Panc1 (cell line): ENCODE measurements at regions not wholly inside any gene's neighbourhood (a gene's known extent, or its start where the extent isn't known, plus 50 kb on each side); places are given as distances from the start of the nearest gene placed in this dataset.
"Not testable (repeated sequence)": the region's sequence is repeated elsewhere in the genome, so short reads cannot be mapped to it uniquely, and the experiment has no call there.

Experiments used
- ATAC-seq: fragments of 200-7000 bp; cut with Tn5 transposase; 2 replicates; pipeline ENCODE4 v1.9.1; 2020; ENCODE audit warnings: mild to moderate bottlenecking, moderate library complexity
- BruUV-seq: library from RNA; stranded (reverse); fragments of 400-500 nt; replicated peaks from 2 replicates; lab custom pipeline; 2021; lab: Mats Ljungman, UMichigan
- CTCF ChIA-PET: fragments of 300-600 bp; sonication (Branson Sonifier 250); formaldehyde crosslinking; loops from one replicate; lab custom pipeline; 2022; ENCODE audit warnings: antibody characterized with exemption; lab: Charles Lee
- POLR2A ChIA-PET: fragments of 300-600 bp; sonication (Branson Sonifier 250); formaldehyde crosslinking; loops from one replicate; lab custom pipeline; 2022; ENCODE audit warnings: antibody characterized with exemption; lab: Charles Lee
- DNase-seq: peaks from one replicate; pipeline ENCODE4 v3.0.0-alpha.2; 2010; ENCODE audit warnings: low read depth, low spot score
- H3K27ac ChIP-seq: 2 replicates; pipeline ENCODE4 v1.5.1; 2011; ENCODE audit warnings: mild to moderate bottlenecking, low read length, inconsistent platforms
- H3K27me3 ChIP-seq: fragments of 200-500 bp; sonication (Bioruptor generic); 2 replicates; pipeline ENCODE4 v1.6.0; 2014; ENCODE audit warnings: low read length, inconsistent platforms; ENCODE audit not compliant: control insufficient read depth, insufficient read depth
- H3K36me3 ChIP-seq: fragments of 200-500 bp; sonication (Bioruptor generic); 2 replicates; pipeline ENCODE4 v1.5.1; 2014; ENCODE audit warnings: inconsistent platforms, mild to moderate bottlenecking, low read length, moderate library complexity; ENCODE audit not compliant: control insufficient read depth, insufficient read depth
- H3K4me1 ChIP-seq: 2 replicates; pipeline ENCODE4 v1.5.1; 2011; ENCODE audit warnings: inconsistent platforms, mild to moderate bottlenecking, low read length, moderate library complexity; ENCODE audit not compliant: control insufficient read depth, insufficient read depth
- H3K4me3 ChIP-seq, 2 experiments: 2 replicates each; pipeline ENCODE4 v1.5.1; 2011 to 2012; ENCODE audit warnings: low read depth in 2 of 2, low read length in 2 of 2, mild to moderate bottlenecking in 2 of 2, inconsistent platforms in 1 of 2, moderate library complexity in 1 of 2
- H3K9me3 ChIP-seq: fragments of 200-500 bp; sonication (Bioruptor generic); 2 replicates; pipeline ENCODE4 v1.5.1; 2014; ENCODE audit warnings: low read depth, mild to moderate bottlenecking, inconsistent platforms, low read length, moderate library complexity; ENCODE audit not compliant: control insufficient read depth, insufficient read depth
- POLR2AphosphoS5 ChIP-seq: IDR thresholded peaks from 2 replicates; pipeline ENCODE4 v1.6.1; 2012; ENCODE audit warnings: mild to moderate bottlenecking, low read depth, low read length, moderate library complexity
- SIN3A ChIP-seq: IDR thresholded peaks from 2 replicates; pipeline ENCODE4 v1.6.1; 2012; ENCODE audit warnings: low read depth, mild to moderate bottlenecking, low read length, moderate library complexity, borderline replicate concordance; ENCODE audit not compliant: insufficient read depth
- TCF7L2 ChIP-seq: IDR thresholded peaks from 2 replicates; pipeline ENCODE4 v1.6.1; 2011; ENCODE audit warnings: mild to moderate bottlenecking, low read depth, low read length, inconsistent platforms
- in situ Hi-C: cut with HindIII; loops from 2 replicates; pipeline ENCODE4 v1.10.0; 2016; ENCODE audit warnings: low sequenced_read_pairs, low pct_unique_long_range_greater_than_20kb
- intact Hi-C: fragments of 100-400 bp; cut with micrococcal nuclease; formaldehyde crosslinking; loops from one replicate; pipeline ENCODE4 v1.10.0; 2022; ENCODE audit not compliant: unreplicated experiment
- TF ChIP-seq, protein P1 (sequence below): fragments of 450-650 bp; IDR thresholded peaks from 2 replicates; pipeline ENCODE4 v1.5.1; 2017; ENCODE audit warnings: mild to moderate bottlenecking
- TF ChIP-seq, protein P2 (sequence below), 2 experiments: IDR thresholded peaks; 2 replicates each; pipeline ENCODE4 v1.6.1; 2011 to 2012; ENCODE audit warnings: low read depth in 2 of 2, control low read depth in 1 of 2, low read length in 1 of 2, mild to moderate bottlenecking in 1 of 2, moderate library complexity in 1 of 2; ENCODE audit not compliant: insufficient read depth in 1 of 2

DNA sequence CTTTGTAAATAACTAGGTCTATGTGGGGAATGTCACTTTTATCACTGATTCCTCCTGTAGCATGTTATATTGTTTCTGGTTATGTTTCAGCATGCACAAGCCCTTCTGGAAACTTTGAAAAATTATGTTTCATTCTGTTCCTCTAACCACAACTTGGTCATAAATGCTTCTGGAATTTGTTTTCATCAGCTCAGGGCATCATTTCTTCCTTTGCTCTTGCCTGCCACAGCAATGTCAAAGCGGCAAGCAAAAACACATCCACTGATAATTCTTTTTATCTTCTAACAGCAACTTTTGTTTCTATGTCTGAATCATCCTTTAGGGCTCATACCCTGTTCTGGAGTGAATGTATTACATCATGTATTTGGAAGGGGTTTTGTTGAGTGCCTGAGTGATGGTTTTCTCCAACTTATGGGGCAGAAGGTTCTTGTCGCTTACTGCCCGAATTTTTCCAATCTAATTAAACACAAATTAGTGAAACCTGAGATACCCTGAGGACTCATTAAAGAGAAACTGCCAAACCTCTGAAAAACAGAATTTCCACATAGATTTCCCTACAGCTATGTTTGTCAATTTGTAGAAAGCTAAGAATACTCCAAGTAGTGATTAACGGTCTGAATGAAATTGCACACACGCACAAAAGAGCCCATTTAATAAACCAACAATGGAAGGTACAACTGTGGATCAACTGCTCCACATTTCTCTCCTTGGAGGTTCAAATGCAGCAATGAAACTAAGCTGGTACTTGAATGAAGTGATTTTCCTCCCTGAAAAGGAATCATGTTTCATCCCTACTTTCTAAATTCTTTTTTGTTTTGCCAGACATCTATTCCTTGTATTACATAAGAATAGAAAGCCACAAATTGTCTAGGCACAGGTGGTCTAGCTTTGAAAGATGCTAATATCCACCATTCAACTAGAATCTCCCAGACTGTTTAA is 173.5 kb upstream of the KRR1 start:
- TF ChIP-seq POLR2AphosphoS5 (no peak), SIN3A (no peak)
- Histone ChIP-seq H3K4me3 (no peak overlapping the region), H3K27ac (peak overlapping the region; percentile 73; the same call in 1 of the 2 replicates), H3K27me3 (no peaks in the 10 kb centered on the region), H3K9me3 (peaks cover 3% of the 10 kb centered on the region; the same call in 1 of the 2 replicates), H3K36me3 (no peaks in the 10 kb centered on the region), H3K4me1 (no peaks in the 10 kb centered on the region)
- ChIA-PET POLR2A (interaction anchor here (0.5 to 0.6 kb wide), 2 partner anchors 148 to 189 kb away, joined by 3 to 6 read pairs; no protein-coding TSS in a partner anchor), CTCF (no interaction called here)
- in situ Hi-C loops (no loop called here), intact Hi-C loops (no loop called here)
- DNase-seq: no peak
- BruUV-seq: no TSS peak
- ATAC-seq: no peak

DNA sequence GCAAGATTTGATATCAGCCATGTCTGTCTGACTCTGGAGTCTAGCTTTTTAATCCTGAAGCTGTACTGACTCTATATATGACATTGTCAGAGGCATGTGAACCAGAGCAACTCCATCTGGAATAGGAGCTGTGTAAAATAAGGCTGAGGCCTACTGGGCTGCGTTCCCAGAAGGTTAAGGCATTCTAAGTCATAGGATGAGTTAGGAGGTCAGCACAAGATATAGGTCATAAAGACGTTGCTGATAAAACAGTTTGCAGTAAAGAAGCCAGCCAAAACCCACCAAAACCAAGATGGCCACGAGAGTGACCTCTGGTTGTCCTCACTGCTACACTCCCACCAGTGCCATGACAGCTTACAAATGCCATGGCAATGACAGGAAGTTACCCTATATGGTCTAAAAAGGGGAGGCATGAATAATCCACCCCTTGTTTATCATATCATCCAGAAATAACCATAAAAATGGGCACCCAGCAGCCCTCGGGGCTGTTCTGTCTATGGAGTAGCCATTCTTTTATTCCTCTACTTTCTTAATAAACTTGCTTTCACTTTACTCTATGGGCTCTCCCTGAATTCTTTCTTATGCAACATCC is 172.7 kb upstream of the KRR1 start:
- ATAC-seq, H3K4me1 ChIP-seq, intact Hi-C loops, H3K4me3 ChIP-seq, DNase-seq, H3K9me3 ChIP-seq, POLR2A ChIA-PET, in situ Hi-C loops, BruUV-seq, H3K36me3 ChIP-seq, H3K27me3 ChIP-seq: not testable (repeated sequence)
- CTCF ChIA-PET: interaction anchor here (0.6 kb wide), 1 partner anchor 17 kb away, joined by 3 read pairs; no protein-coding TSS in a partner anchor
- H3K27ac ChIP-seq: peak overlapping the region; percentile 73

GRCh38 chr12:75683220-75683619 is 171.8 kb upstream of the KRR1 start:
- no peaks in the 10 kb centered on the region for H3K4me1 ChIP-seq
- no peaks in the 10 kb centered on the region for H3K36me3 ChIP-seq
- no peak for ATAC-seq
- no peak for TF ChIP-seq POLR2AphosphoS5
- TF ChIP-seq TCF7L2: no peak
- TF ChIP-seq, protein P1, sequence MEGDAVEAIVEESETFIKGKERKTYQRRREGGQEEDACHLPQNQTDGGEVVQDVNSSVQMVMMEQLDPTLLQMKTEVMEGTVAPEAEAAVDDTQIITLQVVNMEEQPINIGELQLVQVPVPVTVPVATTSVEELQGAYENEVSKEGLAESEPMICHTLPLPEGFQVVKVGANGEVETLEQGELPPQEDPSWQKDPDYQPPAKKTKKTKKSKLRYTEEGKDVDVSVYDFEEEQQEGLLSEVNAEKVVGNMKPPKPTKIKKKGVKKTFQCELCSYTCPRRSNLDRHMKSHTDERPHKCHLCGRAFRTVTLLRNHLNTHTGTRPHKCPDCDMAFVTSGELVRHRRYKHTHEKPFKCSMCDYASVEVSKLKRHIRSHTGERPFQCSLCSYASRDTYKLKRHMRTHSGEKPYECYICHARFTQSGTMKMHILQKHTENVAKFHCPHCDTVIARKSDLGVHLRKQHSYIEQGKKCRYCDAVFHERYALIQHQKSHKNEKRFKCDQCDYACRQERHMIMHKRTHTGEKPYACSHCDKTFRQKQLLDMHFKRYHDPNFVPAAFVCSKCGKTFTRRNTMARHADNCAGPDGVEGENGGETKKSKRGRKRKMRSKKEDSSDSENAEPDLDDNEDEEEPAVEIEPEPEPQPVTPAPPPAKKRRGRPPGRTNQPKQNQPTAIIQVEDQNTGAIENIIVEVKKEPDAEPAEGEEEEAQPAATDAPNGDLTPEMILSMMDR: no peak
- TF ChIP-seq, protein P2, sequence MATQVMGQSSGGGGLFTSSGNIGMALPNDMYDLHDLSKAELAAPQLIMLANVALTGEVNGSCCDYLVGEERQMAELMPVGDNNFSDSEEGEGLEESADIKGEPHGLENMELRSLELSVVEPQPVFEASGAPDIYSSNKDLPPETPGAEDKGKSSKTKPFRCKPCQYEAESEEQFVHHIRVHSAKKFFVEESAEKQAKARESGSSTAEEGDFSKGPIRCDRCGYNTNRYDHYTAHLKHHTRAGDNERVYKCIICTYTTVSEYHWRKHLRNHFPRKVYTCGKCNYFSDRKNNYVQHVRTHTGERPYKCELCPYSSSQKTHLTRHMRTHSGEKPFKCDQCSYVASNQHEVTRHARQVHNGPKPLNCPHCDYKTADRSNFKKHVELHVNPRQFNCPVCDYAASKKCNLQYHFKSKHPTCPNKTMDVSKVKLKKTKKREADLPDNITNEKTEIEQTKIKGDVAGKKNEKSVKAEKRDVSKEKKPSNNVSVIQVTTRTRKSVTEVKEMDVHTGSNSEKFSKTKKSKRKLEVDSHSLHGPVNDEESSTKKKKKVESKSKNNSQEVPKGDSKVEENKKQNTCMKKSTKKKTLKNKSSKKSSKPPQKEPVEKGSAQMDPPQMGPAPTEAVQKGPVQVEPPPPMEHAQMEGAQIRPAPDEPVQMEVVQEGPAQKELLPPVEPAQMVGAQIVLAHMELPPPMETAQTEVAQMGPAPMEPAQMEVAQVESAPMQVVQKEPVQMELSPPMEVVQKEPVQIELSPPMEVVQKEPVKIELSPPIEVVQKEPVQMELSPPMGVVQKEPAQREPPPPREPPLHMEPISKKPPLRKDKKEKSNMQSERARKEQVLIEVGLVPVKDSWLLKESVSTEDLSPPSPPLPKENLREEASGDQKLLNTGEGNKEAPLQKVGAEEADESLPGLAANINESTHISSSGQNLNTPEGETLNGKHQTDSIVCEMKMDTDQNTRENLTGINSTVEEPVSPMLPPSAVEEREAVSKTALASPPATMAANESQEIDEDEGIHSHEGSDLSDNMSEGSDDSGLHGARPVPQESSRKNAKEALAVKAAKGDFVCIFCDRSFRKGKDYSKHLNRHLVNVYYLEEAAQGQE (IDR thresholded peaks at IDR 0.05; ENCODE audit: insufficient read depth in 1 of 2, low read depth in 2 of 2, low read length in 1 of 2): no peak
- no peak for TF ChIP-seq SIN3A
- H3K27ac ChIP-seq: peak overlapping the region; percentile 72; the same call in 1 of the 2 replicates
- H3K4me3 ChIP-seq: no peak overlapping the region
- DNase-seq: no peak
- in situ Hi-C loops: no loop called here
- H3K27me3 ChIP-seq: no peaks in the 10 kb centered on the region
- ChIA-PET CTCF (interaction anchor here (0.6 kb wide), 1 partner anchor 16 kb away, joined by 3 read pairs; no protein-coding TSS in a partner anchor), POLR2A (no interaction called here)
- peaks cover 3% of the 10 kb centered on the region; the same call in 1 of the 2 replicates for H3K9me3 ChIP-seq
- no TSS peak for BruUV-seq
- intact Hi-C loops: no loop called here
